ENCODE measurements at regions not wholly inside any gene's neighbourhood (a gene's known extent, or its start where the extent isn't known, plus 50 kb on each side); places are given as distances from the start of the nearest gene placed in this dataset.
"Not testable (repeated sequence)": the region's sequence is repeated elsewhere in the genome, so short reads cannot be mapped to it uniquely, and the experiment has no call there.

DNA sequence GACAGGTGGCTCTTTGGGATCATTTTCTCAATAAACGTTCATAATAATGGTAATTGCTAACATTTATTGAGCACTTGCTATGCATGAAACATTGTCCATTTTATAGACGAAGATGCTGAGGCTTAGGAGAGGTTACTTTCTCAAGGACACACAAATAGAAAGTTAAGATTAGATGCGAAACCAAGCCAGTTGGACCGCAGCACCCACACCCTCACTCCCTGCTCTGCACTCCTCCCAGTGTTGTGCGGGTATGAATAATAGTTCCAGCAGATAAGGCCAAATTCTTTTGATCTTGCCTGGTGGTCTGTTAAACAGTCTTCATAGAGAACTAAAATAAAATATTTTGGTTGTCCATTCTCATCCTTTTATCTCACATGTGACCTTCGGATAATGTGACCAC is 85.0 kb upstream of the BEND4 start:
- TF ChIP-seq POLR2A (IDR thresholded peaks at IDR 0.05): no peak
- TF ChIP-seq, protein P1, sequence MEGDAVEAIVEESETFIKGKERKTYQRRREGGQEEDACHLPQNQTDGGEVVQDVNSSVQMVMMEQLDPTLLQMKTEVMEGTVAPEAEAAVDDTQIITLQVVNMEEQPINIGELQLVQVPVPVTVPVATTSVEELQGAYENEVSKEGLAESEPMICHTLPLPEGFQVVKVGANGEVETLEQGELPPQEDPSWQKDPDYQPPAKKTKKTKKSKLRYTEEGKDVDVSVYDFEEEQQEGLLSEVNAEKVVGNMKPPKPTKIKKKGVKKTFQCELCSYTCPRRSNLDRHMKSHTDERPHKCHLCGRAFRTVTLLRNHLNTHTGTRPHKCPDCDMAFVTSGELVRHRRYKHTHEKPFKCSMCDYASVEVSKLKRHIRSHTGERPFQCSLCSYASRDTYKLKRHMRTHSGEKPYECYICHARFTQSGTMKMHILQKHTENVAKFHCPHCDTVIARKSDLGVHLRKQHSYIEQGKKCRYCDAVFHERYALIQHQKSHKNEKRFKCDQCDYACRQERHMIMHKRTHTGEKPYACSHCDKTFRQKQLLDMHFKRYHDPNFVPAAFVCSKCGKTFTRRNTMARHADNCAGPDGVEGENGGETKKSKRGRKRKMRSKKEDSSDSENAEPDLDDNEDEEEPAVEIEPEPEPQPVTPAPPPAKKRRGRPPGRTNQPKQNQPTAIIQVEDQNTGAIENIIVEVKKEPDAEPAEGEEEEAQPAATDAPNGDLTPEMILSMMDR (IDR thresholded peaks at IDR 0.05): no peak
- intact Hi-C loops (cut with DNase I; ENCODE audit: low total_unique reads): no loop called here
- no peak for DNase-seq (ENCODE audit: low spot score in 2 of 2)
- 83% methylated on average over 6 of the region's 6 CpGs for WGBS, 2 donors
- no peak overlapping the region for H3K4me3 ChIP-seq (ENCODE audit: low read depth, poor library complexity, severe bottlenecking)

DNA sequence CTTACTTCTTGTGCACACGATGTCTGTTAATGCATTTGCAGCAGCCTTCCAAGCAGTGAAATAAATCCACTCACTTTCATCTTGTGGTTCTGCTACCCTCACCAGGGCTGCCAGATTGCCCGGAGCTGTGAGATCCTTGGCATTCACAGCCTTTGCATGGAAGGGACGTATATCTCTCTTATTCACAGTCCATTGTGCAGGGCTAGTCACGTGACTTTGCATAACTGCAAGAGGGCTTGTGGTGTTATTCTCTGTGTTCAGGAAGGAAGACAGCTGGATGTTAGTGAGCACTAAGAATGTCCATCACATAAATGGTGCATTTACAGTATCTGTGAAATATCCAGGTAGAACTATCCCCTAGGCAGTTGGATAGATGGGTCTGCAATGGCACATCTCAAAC is 96.5 kb upstream of the BEND4 start:
- intact Hi-C loops (cut with DNase I; ENCODE audit: low total_unique reads): no loop called here
- WGBS, 2 donors: 35 to 42% methylated on average over 4 of the region's 4 CpGs
- TF ChIP-seq, protein P1 (IDR thresholded peaks at IDR 0.05): no peak
- TF ChIP-seq POLR2A (IDR thresholded peaks at IDR 0.05): no peak
- DNase-seq (ENCODE audit: low spot score in 2 of 2): no peak
- no peak overlapping the region for H3K4me3 ChIP-seq (ENCODE audit: low read depth, poor library complexity, severe bottlenecking)

DNA sequence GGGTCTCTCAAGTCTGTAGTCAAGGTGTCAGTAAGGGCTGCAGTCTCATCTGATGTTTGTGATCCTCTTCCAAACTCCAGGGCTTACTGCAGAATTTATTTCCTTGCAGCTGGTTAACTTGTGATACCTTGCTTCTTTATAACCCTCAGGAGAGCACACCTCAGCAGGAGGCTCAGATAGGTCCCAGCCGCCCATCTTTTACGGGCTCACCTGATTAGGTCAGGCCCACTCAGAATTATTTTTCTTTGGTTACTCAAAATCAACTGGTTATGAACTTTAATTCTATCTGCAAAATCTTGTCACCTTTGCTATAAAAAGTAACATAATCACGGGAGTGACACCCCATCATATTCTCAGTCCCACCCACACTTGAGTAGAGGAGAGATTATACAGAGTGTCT is 99.9 kb upstream of the BEND4 start:
- H3K4me3 ChIP-seq (ENCODE audit: low read depth, poor library complexity, severe bottlenecking): no peak overlapping the region
- WGBS, 2 donors: 88 to 89% methylated on average over 3 of the region's 3 CpGs
- no peak for DNase-seq (ENCODE audit: low spot score in 2 of 2)
- intact Hi-C loops (cut with DNase I; ENCODE audit: low total_unique reads): no loop called here
- TF ChIP-seq POLR2A (IDR thresholded peaks at IDR 0.05): no peak

DNA sequence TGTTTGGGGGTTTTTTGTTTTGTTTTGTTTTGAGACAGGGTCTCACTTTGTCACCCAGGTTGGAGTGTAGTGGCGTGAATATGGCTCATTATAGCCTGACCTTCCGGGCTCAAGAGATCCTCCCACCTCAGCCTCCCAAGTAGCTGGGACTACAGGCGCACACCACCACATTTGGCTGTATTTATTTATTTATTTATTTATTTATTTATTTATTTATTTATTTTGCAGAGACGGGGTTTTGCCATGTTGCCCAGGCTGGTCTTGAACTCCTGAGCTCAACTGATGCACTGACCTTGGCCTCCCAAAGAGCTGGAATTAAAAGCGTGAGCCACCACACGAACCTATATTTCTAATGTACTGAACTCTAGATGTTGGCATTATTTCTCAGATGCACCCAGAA is 105.2 kb upstream of the BEND4 start:
- 95% methylated on average over 6 of the region's 6 CpGs for WGBS, 2 donors

DNA sequence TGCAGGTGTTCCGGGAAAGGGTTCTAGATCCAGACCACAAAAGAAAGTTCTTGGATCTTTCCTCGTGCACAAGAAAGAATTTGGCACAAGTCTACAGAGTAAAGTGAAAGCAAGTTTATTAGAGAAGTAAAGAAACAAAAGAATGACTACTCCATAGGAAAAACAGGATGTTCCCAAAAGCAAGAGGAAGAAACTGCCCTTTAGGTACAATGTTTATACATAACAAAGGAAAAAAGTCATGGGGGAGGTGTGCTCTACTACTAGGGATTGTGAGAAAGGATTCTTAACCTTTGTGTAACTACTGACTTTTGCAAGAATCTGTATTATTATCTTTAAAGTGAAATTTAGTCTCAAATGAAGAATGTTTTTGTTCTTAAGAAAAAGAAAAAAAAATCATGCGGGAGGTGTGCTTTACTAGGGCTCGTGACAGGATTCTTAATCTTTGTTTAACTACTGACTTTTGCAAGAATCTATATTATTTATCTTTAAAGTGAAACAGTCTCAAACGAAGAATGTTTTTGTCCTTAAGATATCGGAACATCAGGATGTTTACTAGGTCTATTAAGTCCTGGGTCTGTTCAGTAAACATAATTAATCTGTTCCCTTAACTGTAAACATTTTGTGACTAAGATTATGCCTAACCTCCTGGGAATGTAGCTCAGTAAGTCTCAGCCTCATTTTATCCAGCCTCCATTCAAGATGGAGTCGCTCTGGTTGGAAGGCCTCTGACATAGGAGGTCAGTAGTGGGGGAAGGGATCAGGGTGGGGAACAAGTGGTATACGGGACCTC is 110.4 kb upstream of the BEND4 start:
- 76 to 77% methylated on average over 8 of the region's 8 CpGs for WGBS, 2 donors
- no peak for DNase-seq (ENCODE audit: low spot score in 2 of 2)
- intact Hi-C loops (cut with DNase I; ENCODE audit: low total_unique reads): no loop called here
- TF ChIP-seq POLR2A (IDR thresholded peaks at IDR 0.05): no peak
- TF ChIP-seq, protein P1 (IDR thresholded peaks at IDR 0.05): no peak
- no peak overlapping the region for H3K4me3 ChIP-seq (ENCODE audit: low read depth, poor library complexity, severe bottlenecking)

More for the DNA sequence above, 105.2 kb upstream of the BEND4 start:
- H3K4me3 ChIP-seq (ENCODE audit: low read depth, poor library complexity, severe bottlenecking); intact Hi-C loops (cut with DNase I; ENCODE audit: low total_unique reads); DNase-seq (ENCODE audit: low spot score in 2 of 2): not testable (repeated sequence)

DNA sequence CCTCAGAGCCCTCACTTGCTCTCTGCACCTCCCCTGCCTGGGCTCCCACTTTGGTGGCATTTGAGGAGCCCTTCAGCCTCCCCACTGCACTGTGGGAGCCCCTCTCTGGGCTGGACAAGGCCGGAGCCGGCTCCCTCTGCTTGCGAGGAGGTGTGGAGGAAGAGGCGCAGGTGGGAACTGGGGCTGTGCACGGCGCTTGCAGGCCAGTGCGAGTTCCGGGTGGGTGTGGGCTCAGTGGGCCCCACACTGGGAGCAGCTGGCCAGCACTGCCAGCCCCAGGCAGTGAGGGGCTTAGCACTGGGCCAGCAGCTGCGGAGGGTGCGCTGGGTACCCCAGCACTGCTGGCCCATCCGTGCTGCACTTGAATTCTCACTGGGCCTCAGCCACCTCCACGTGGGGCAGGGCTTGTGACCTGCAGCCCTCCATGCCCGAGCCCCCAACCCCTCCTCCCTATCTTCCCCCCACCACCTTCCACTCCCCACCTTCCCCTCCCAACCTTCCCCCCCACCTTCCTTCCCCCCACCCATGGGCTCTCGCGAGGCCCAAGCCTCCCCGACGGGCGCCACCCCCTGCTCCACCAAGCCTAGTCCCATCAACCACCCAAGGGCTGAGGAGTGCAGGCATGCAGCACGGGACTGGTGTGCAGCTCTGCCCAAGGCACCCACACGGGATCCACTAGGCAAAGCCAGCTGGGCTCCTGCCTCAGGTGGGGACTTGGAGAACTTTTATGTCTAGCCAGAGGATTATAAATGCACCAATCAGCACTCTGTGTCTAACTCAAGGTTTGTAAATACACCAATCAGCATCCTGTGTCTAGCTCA is 113.5 kb upstream of the BEND4 start:
- WGBS, 2 donors: 95 to 96% methylated on average over 18 to 20 of the region's 20 CpGs
- no peak overlapping the region for H3K4me3 ChIP-seq (ENCODE audit: low read depth, poor library complexity, severe bottlenecking)
- DNase-seq (ENCODE audit: low spot score in 2 of 2): no peak
- TF ChIP-seq, protein P1 (IDR thresholded peaks at IDR 0.05): no peak
- no peak for TF ChIP-seq POLR2A (IDR thresholded peaks at IDR 0.05)
- intact Hi-C loops (cut with DNase I; ENCODE audit: low total_unique reads): no loop called here
